SU-DHL-6 (cell line): ENCODE measurements at regions not wholly inside any gene's neighbourhood (a gene's known extent, or its start where the extent isn't known, plus 50 kb on each side); places are given as distances from the start of the nearest gene placed in this dataset.

ENCODE experiments used
- EZH2phosphoT487 ChIP-seq: fragments of 200-600 bp; sonication (generic), shearing (Covaris generic); conservative IDR thresholded peaks from 2 replicates; pipeline ENCODE4 v1.6.1; 2018; ENCODE audit warnings: mild to moderate bottlenecking, antibody characterized with exemption, low read length, moderate library complexity, mixed read lengths
- TF ChIP-seq, protein P1 (sequence below): fragments of 200-600 bp; sonication (generic); IDR thresholded peaks from one replicate; pipeline ENCODE4 v1.5.1; 2017; ENCODE audit warnings: antibody characterized with exemption, mild to moderate bottlenecking, low read length, moderate library complexity; ENCODE audit not compliant: insufficient read depth, poor library complexity, severe bottlenecking

DNA sequence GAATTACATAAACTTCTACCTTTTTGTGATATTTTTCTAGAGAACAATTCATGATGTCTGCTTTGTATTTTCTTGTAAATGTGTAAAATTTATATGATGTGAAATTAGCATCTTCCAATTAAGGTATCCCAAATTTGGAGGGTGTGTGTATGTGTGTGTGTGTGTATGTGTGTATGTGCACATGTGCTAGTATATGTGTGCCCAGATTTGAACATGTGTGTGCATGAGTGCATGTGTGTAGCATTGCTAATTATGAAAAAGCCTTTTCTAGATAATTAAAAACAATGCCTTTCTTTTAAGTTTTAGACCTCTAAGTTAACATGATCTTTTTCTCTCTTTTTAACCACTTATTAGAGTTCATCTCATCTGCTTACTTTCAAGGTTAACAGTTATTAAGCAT, 208.0 kb upstream of the SPOPL start:
- TF ChIP-seq, protein P1, sequence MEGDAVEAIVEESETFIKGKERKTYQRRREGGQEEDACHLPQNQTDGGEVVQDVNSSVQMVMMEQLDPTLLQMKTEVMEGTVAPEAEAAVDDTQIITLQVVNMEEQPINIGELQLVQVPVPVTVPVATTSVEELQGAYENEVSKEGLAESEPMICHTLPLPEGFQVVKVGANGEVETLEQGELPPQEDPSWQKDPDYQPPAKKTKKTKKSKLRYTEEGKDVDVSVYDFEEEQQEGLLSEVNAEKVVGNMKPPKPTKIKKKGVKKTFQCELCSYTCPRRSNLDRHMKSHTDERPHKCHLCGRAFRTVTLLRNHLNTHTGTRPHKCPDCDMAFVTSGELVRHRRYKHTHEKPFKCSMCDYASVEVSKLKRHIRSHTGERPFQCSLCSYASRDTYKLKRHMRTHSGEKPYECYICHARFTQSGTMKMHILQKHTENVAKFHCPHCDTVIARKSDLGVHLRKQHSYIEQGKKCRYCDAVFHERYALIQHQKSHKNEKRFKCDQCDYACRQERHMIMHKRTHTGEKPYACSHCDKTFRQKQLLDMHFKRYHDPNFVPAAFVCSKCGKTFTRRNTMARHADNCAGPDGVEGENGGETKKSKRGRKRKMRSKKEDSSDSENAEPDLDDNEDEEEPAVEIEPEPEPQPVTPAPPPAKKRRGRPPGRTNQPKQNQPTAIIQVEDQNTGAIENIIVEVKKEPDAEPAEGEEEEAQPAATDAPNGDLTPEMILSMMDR, result no peak
- TF ChIP-seq EZH2phosphoT487, result no peak
